ENCODE measurements at regions not wholly inside any gene's neighbourhood (a gene's known extent, or its start where the extent isn't known, plus 50 kb on each side); places are given as distances from the start of the nearest gene placed in this dataset.

- no peaks in the 10 kb centered on the region for H3K9me3 ChIP-seq (ENCODE audit: control insufficient read depth in 2 of 3, insufficient read depth in 1 of 3, low read length in 3 of 3)
- intact Hi-C loops (cut with DNase I), result no loop called here
- no peaks in the 10 kb centered on the region for H3K27me3 ChIP-seq (ENCODE audit: control insufficient read depth, insufficient read depth, low read length)
These were observed 82.0 kb downstream of the ENGASE start for GRCh38 chr17:79156463-79157095.

GRCh38 chr17:79155701-79156100, 81.1 kb downstream of the ENGASE start:
- H3K4me1 ChIP-seq (ENCODE audit: control insufficient read depth in 2 of 3, insufficient read depth in 2 of 3, low read depth in 1 of 3, low read length in 3 of 3), result no peaks in the 10 kb centered on the region
- no peaks in the 10 kb centered on the region for H3K27me3 ChIP-seq (ENCODE audit: control insufficient read depth, insufficient read depth, low read length)
- no peak overlapping the region for H3K4me3 ChIP-seq (ENCODE audit: low read length in 3 of 3)
- H3K27ac ChIP-seq (ENCODE audit: low read depth in 2 of 2, low read length in 2 of 2), result no peak overlapping the region
- intact Hi-C loops (cut with DNase I), result no loop called here
- TF ChIP-seq CTCF (IDR thresholded peaks at IDR 0.05; ENCODE audit: borderline replicate concordance, extremely low read depth, insufficient read depth), result no peak
- DNase-seq, result no peak
- H3K9me3 ChIP-seq (ENCODE audit: control insufficient read depth in 2 of 3, insufficient read depth in 1 of 3, low read length in 3 of 3), result no peaks in the 10 kb centered on the region
- no peaks in the 10 kb centered on the region for H3K36me3 ChIP-seq (ENCODE audit: control insufficient read depth in 2 of 3, insufficient read depth in 3 of 3, low read length in 3 of 3)
- no peak for FAIRE-seq
- H3K9ac ChIP-seq (ENCODE audit: low read length in 3 of 3), result no peak overlapping the region

More at GRCh38 chr17:79156463-79157095, 82.0 kb downstream of the ENGASE start:
- H3K9ac ChIP-seq (ENCODE audit: low read length in 3 of 3), result no peak overlapping the region
- no peaks in the 10 kb centered on the region for H3K36me3 ChIP-seq (ENCODE audit: control insufficient read depth in 2 of 3, insufficient read depth in 3 of 3, low read length in 3 of 3)
- no peak for TF ChIP-seq CTCF (IDR thresholded peaks at IDR 0.05; ENCODE audit: borderline replicate concordance, extremely low read depth, insufficient read depth)
- H3K4me3 ChIP-seq (ENCODE audit: low read length in 3 of 3), result no peak overlapping the region
- no peaks in the 10 kb centered on the region for H3K4me1 ChIP-seq (ENCODE audit: control insufficient read depth in 2 of 3, insufficient read depth in 2 of 3, low read depth in 1 of 3, low read length in 3 of 3)
- H3K27ac ChIP-seq (ENCODE audit: low read depth in 2 of 2, low read length in 2 of 2), result no peak overlapping the region
- FAIRE-seq (no peak), DNase-seq (no peak)

- intact Hi-C loops (cut with DNase I), result no loop called here
- no peak overlapping the region for H3K4me3 ChIP-seq (ENCODE audit: low read length in 3 of 3)
- no peak for FAIRE-seq
- TF ChIP-seq CTCF (IDR thresholded peaks at IDR 0.05; ENCODE audit: borderline replicate concordance, extremely low read depth, insufficient read depth), result no peak
- H3K9me3 ChIP-seq (ENCODE audit: control insufficient read depth in 2 of 3, insufficient read depth in 1 of 3, low read length in 3 of 3), result no peaks in the 10 kb centered on the region
- DNase-seq, result no peak
- H3K4me1 ChIP-seq (ENCODE audit: control insufficient read depth in 2 of 3, insufficient read depth in 2 of 3, low read depth in 1 of 3, low read length in 3 of 3), result no peaks in the 10 kb centered on the region
- no peaks in the 10 kb centered on the region for H3K27me3 ChIP-seq (ENCODE audit: control insufficient read depth, insufficient read depth, low read length)
- no peaks in the 10 kb centered on the region for H3K36me3 ChIP-seq (ENCODE audit: control insufficient read depth in 2 of 3, insufficient read depth in 3 of 3, low read length in 3 of 3)
- no peak overlapping the region for H3K9ac ChIP-seq (ENCODE audit: low read length in 3 of 3)
- no peak overlapping the region for H3K27ac ChIP-seq (ENCODE audit: low read depth in 2 of 2, low read length in 2 of 2)
These were observed 80.4 kb downstream of the ENGASE start for GRCh38 chr17:79154951-79155585.

Measured in kidney (tissue), 13 donors.